Inflammatory macrophage (primary cell): ENCODE measurements at regions not wholly inside any gene's neighbourhood (a gene's known extent, or its start where the extent isn't known, plus 50 kb on each side); places are given as distances from the start of the nearest gene placed in this dataset.
"Not testable (repeated sequence)": the region's sequence is repeated elsewhere in the genome, so short reads cannot be mapped to it uniquely, and the experiment has no call there.

Source experiments
- DNase-seq, 2 donors: peaks; one replicate each; pipeline ENCODE4 v3.0.0-alpha.2; 2020 to 2022

DNA sequence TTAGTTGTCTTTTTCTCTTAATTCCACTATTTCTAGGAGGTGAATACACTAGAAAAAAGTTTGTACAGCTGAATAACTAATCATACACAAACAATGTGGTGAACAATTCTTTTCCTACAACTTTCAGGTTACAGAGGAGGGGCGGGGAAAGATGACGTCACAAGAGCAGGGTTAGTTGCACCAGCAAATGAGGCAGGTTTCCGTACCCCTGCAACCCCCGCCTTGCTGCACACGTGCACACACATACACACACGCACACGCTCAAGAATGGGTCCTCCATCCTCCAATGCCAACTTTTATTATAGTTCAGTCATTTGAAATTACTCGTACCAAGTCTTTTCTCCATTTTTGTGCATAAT is 122.8 kb downstream of the ARL4C start:
- no peak for DNase-seq

DNA sequence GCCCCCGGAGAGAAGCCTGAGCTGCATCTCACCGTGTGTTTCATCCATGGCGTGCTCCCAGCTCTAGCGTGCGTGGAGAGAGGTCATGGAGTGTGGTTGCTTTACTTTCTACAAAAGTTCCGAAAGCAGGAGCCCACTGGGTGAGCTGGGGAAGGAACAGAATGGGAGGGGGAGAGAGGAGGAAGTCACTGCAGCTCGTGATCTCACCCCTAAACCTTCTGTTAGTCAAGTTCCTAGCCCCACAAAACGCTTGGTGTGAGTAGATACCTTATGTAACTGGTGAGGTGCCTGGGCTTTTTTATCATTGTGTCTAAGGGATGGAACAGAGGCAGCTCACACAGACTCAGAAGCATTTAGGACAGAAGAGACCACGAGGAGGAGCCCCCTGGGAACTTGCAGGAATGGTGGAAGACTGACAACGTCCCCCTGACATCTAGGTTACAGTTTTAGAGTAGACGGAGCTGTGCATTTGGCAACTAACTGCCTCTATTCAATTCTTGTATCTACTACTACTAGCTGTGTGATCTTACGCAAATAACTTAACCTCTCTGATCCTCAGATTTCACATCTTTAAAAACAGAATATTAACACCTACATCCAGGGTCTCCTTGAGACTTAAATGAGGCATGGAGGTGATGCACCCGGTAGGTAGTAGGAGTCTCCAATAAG is 123.3 kb downstream of the ARL4C start:
- DNase-seq = no peak

DNA sequence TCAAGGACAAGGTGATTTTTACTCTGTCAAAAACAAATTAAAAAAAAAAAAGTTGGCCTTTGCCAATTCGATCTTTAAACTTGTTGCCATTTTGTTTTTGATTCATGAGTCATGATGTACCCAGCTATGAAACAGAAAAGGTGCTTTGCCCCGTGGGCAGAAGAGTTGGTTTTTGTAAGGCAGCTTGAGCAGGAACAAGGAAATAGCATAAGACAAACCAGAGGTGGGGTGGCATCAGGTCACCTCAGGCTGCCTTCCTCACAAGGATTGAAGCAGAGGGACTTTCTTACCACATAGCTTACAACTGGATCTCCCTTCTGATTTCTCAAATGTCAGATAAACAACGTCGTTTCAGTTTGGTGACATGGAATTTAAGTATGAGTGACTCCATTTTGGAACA is 123.8 kb downstream of the ARL4C start:
- DNase-seq = no peak

DNA sequence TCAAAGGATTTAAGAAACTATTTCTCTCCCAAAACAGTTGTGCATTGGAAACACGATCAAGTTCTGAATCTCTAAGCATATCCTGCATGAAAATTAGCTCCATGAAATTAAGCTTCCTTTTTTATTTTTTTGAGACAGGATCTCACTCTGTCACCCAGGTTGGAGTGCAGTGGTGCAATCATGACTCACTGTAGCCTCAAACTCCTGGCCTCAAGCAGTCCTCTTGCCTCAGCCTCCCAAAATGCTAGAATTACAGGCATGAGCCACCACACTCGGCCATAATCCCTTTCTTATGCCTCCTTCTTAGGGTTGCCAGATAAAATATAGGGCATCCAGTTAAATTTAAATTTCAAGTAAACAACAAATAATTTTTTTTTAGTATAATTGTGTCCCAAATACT is 124.4 kb downstream of the ARL4C start:
- DNase-seq = no peak

DNA sequence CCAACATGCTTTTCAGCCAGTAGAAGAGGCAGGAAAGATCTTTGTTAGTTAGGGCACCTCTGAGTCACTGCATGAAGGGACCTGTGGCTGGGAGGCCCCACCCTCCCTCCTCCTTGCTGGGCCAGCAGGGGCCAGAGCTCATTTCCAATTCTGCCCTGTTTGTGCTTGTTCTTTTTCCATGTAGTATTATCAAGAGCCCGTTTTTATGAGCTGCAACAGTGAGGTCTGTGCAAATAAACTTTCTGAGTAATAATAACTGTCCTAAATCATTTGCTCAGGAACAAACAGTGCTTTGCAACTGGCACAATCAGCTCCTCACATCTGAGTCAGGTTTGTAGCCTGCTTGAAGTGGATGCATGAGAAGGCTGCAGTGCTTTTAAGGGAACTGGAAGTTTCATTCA is 128.0 kb downstream of the ARL4C start:
- no peak for DNase-seq

DNA sequence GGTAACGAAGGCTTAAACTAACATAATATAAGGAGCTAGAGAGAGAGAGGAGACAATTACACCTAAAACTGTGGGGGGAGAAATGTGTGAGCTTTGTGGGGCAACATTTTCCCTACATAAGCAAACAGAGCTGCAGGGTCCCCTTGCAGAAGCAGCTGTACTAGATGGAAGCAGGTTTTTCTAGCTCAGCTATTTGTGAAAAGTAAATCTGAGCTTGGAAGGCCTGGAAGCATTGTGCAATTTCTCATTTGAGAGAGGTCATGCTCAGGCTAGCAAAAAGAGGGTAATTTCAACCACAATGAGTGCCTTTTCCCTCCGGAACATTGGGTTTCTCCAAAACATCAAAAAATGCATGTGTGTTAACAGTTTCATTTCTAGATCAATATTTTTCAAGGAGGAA is 130.0 kb downstream of the ARL4C start:
- no peak for DNase-seq

DNA sequence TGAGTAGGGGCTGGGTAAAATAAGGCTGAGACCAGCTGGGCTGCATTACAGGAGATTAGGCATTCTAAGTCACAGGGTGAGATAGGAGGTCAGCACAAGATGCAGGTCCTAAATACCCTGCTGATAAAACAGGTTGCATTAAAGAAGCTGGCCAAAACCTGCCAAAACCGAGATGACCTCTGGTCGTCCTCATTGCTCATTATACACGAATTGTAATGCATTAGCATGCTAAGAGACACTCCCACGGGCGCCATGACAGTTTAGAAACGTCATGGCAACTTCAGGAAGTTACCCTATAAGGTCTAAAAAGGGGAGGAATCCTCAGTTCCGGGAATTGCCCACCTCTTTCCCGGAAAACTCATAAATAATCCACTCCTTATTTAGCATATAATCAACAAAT is 132.2 kb downstream of the ARL4C start:
- DNase-seq = no peak

DNA sequence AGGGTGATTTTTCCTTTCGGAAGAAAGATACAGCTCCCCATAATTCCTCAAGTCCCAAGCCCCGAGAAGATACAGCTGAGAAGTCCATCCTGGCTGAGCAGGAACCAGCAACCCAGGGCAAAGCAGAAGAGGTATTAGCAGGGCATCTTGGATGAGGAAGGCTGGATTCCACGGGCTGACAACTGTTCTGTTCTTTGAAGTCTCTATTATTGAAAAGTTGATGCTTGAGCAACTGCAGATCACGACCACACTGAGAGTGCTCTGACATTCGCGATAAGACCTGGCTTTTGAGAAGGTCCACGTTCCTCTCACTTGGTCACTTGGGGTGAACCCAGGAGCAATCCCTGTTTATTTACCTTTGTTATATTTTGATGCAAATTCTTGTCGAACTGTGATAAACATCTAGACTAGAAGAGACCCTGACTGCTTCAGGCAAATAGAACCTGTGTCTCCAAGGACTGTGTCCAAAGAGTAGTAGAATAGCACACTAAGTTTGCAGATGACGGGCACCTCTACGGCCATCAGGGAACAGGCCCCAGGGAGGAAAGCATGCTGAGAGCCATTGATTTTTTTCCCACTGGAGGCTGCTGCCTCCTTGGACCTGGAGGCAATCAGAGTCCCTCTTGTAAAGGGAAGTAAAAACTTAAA is 133.1 kb downstream of the ARL4C start:
- DNase-seq = no peak

DNA sequence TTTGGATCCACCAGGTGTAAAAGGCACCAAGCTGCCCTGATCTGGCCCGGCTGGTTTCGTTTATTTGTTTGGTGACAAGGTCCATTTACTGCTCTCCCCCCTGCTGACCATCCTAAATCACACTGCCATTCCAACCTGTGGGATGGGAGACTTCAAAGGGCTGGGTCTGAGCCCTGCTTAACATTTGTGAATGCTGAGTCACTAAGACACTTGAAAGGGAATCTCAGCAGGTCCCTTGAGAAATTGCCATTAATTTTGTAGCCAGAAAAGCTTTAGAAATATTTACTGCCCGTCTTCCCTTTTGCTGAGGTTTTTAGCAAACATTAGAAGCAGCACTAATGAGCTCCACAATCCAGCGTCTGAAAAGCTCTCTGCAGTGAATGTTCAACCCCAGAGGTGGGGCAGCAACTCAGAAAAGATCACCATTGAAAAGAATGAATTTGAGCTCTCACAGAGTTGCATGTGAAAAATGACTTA is 133.8 kb downstream of the ARL4C start:
- no peak for DNase-seq

DNA sequence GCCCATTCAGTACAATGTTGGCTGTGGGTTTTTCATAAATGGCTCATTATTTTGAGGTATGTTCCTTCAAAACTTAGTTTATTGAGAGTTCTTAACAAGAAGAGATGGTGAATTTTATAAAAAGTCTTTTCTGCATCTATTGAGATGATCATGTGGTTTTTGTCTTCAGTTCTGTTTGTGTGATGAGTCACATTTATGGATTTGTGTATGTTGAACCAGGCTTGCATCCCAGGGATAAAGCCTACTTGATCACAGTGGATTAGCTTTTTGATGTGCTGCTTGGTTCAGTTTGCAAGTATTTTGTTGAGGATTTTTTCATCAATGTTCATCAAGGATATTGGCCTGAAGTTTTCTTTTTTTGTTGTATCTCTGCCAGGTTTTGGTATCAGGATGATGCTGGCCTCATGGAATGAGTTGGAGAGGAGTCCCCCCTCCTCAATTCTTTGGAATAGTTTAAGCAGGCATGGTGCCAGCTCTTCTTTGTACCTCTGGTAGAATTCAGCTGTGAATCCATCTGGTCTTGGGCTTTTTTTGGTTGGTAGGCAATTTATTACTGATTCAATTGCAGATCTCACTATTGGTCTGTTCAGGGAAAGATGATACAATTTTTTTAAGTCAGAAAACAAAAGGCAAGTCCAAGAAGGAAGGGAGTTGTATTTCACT is 136.4 kb downstream of the ARL4C start:
- not testable (repeated sequence) for DNase-seq

DNA sequence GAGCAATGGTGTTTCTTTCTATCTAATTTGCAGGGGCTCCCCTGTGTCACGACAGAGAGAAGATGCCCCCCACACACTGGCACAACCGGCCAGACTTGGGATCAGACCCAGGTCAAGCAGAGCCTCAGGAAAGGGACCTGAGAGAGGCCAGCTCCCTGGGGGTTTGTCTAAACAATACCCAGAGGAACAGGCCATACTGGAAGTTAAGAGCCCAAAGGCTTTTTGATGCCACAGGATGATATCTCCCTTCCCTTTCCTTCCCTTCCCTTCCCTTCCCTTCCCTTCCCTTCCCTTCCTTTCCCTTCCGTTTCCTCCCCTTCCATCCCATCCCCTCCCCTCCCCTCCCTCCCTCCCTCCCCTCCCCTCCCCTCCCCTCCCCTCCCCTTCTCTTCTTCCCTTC is 139.2 kb downstream of the ARL4C start:
- DNase-seq = no peak

DNA sequence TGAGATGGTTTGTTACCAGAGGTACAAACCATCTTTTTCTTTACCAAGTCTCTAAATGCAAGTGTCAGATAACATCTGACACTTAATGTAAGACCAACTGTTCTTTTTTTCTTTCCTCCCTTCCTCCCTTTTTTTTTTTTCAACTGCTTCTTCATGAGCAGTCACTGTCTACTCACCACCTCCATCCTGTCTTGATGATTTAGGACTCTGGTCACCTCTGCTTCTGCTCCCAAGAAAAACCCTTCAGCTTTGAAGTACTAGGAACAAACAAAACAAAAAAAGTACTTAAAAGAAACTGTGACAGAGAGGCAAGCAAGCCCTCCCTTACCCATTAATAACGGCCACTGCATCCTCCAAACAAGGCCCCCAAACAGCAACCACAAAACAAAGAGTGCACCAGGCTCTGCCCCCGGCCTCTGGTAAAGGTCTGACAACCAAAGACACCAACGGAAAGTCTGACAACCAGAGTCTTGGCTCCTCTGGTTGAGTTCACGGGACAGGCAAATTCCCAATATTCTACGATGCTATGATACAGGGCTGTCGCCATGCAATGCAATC is 141.0 kb downstream of the ARL4C start:
- DNase-seq = no peak

DNA sequence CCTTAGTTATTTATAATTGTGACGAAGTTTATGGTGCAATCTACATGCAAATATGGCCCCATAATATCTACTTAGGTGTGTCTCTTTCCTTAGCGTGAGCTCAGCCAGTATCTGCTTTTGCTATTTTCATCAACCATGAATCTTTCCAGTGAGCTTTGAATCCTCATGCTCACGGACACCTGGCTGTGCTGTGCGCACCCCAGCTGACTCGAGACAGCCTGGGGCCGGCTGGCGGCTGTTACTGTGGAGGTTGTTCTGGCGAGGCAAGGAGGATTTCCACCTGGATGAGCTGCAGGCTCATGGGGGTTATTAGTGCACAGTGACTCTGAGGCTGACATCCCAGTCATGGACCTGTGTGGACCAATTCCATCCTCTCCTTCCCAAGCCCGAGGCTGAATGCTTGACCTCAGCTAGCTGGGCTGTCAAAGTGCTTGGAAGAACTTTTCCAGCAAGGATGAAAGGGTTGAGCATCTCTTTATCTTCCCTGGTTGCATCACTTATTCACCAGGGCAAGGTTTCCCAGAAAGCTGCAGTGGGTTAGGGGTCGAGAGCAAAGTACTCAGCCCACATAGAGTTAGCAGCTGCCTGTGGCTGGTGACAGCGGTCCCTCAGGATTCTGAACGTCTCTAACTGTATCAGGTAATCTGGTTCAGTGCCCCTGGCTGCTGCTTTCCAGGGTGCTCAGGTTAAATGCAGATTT is 141.7 kb downstream of the ARL4C start:
- DNase-seq = no peak

DNA sequence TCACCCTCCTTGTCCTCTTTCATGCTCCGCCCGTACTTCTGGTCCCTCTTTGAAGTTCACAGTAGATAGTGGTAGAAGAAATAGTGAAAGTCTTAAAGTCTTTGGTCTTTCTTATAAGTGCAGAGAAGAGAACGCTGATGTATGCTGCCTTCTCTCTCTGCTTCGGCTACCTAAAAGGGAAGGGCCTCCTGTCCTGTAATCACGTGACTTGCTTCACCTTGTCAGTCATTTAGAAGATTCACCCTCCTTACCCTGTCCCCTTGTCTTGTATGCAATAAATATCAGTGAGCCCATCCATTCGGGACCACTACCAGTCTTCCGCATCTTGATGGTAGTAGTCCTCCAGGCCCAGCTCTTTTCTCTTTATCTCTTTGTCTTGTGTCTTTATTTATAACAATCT is 144.6 kb downstream of the ARL4C start:
- DNase-seq = no peak

DNA sequence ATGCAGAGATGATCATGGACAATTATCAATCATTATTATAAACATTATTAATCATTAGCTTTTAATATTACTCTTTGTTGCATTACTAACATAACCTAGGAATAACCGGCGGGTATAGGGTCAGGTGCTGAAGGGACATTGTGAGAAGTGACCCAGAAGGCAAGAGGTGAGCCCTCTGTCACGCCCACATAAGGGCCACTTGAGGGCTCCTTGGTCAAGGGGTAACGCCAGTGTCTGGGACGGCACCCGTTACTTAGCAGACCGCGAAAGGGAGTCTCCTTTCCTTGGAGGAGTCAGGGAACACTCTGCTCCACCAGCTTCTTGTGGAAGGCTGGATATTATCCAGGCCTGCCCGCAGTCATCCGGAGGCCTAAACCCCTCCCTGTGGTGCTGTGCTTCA is 145.0 kb downstream of the ARL4C start:
- DNase-seq = not testable (repeated sequence)

DNA sequence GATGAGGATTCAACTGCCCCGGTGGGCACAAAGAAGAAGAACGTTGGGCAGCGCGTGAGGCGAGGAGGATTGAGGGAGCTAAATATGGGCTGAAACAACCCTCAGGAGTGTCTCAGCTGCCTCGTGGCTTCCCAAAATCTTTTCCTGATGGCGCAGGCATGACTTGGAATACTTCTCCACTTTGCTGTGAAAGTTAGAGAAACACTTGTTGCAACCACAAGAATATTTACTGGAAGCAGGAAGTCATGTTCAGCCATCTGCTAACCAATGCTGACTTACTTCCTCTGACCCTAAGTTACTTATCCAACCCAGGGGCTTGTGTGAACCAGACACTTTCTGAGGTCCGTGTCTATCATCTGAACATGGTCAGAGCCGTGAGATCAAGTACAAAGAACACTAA is 148.8 kb downstream of the ARL4C start:
- DNase-seq = peak; percentile 17 to 23

DNA sequence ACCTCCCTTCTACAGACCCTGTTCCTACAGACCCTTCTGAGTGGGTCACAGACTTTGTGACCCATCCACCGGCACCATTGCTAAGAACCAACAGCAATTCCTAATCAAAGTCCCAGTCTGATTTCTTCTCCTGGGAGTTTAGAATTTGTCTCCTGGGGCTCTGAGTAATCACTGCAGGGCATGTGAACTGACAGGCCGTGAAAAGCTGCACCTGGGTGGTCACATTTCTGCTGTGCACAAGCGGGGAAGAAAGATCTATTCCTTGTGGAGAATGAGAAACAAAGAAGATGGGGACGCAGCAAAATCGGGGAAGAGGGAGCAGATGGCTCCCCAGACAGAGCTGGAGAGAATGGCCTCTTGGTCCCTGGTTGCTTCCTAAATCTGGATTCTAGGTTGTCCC is 151.0 kb downstream of the ARL4C start:
- no peak for DNase-seq

DNA sequence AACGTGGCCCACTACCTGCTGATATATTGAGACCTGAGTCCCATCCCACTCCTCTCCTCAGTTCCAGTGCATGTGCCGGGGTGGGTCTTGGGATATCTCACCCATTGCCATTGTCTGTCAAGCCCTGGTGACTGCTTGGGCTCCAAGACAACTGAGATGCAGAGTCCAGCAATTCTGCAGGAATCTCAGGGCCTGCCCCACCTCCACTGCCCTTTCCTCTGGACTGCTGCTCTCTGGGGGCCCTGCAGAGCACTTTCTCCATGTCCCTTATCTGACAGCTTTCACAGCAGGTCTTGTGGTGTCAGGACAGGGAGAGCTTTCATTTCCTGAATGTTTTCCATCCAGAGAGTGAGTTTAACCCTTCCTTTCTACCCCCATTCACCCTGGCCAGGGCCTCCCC is 152.9 kb downstream of the ARL4C start:
- no peak for DNase-seq

DNA sequence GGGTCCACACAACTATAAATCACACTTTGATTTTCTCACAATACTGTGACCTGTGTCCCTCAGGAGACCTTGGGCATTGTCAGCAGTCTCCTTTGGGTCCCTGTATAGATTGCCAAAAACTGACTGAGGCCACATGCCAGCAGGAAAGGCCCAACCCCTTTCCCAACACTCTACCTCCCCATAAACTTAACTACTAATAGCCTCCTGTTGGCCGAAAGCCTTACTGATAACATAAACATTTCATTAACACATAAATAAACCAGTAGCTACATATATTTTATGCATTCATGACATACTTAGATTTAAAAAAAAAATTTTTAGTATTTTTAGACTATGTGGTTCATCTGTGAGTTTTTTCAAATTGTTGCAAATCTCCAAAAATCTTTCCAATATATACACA is 153.5 kb downstream of the ARL4C start:
- no peak for DNase-seq

DNA sequence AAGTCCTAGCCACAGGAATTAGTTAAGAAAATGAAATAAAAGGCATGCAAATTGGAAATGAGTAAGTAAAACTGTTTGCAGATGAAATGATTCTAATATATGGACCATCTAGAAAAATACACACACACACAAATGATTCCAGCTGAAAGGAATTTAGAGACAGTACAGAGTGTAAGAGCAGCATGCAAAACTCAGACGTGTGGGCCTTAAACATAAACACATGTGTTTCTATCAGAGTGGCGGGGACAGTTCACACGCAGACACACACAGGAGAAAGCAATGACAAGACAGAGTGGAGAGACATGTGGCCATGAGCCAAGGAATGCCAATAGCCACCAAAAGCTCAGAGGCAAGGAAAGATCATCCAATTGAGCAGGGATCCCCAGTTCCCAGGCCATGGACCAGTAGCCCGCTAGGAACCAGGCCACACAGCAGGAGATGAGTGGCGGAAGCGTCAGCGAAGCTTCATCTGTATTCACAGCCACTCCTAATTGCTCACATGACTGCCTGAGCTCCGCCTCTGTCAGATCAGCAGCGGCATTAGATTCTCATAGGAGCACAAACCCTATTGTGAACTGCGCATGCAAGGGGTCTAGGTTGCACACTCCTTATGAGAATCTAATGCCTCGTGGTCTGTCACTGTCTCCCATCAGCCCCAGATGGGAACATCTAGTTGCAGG is 155.4 kb downstream of the ARL4C start:
- DNase-seq = no peak

DNA sequence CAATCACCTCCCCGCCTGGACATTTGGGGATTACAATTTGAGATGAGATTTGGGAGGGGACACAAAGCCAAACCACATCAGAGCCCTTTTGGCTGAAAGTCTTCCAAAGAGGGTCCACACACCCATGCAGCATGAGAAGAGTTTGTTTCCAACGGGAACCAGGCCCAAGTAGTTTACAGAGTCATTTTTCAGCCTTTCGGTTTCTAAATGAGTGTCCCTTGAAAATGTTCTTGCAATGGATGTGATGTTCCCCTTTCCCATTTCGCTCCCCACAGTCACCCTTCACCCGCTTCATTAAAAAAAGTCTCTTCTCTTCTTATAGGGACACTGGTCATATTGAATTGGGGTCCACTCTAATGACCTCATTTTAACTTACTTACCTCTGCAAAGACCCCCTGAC is 157.4 kb downstream of the ARL4C start:
- DNase-seq = no peak

DNA sequence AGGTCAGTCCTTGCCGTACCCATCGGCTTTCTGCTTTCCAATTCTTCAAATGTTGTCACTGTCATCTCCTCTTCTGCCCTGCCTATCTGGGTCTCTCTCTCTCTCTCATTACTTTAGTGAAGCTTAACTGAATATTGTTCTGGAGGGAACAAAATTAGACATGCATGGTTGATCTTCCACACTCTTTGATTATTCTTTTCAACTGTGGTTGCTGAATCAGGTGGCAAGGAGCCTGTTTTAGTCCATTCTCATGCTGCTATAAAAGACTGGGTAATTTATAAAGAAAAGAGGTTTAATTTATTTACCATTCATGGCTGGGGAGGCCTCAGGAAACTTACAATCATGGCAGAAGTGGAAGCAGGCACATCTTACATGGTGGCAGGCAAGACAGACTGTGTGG is 157.9 kb downstream of the ARL4C start:
- DNase-seq = no peak
